Stimulated activated effector memory CD8-positive, alpha-beta T cell treated with anti-CD3 and anti-CD28 coated beads, Interleukin-12 subunit alpha, Interleukin-12 subunit beta, amount 100 ng/mL, for 72 hours (primary cell): ENCODE measurements at regions not wholly inside any gene's neighbourhood (a gene's known extent, or its start where the extent isn't known, plus 50 kb on each side); places are given as distances from the start of the nearest gene placed in this dataset.

Source experiments
- ATAC-seq: fragments of 150-1000 bp; cut with Tn5 transposase; 2 replicates; pipeline ENCODE4 v1.10.0; 2021
- DNase-seq, 2 donors: peaks; one replicate each; pipeline ENCODE4 v3.0.0; 2021 to 2022; ENCODE audit warnings: low spot score in 2 of 2
- H3K27ac Mint-ChIP-seq: one replicate; pipeline ENCODE4 v1.8.0; 2022; ENCODE audit warnings: mild to moderate bottlenecking, mixed read lengths
- H3K36me3 Mint-ChIP-seq: one replicate; pipeline ENCODE4 v1.8.0; 2022; ENCODE audit warnings: mild to moderate bottlenecking, mixed read lengths
- H3K4me1 Mint-ChIP-seq: one replicate; pipeline ENCODE4 v1.8.0; 2022; ENCODE audit warnings: mixed read lengths
- H3K4me3 Mint-ChIP-seq: one replicate; pipeline ENCODE4 v1.8.0; 2022; ENCODE audit warnings: mild to moderate bottlenecking, mixed read lengths
- H3K9me3 Mint-ChIP-seq: one replicate; pipeline ENCODE4 v1.8.0; 2022; ENCODE audit warnings: mixed read lengths

DNA sequence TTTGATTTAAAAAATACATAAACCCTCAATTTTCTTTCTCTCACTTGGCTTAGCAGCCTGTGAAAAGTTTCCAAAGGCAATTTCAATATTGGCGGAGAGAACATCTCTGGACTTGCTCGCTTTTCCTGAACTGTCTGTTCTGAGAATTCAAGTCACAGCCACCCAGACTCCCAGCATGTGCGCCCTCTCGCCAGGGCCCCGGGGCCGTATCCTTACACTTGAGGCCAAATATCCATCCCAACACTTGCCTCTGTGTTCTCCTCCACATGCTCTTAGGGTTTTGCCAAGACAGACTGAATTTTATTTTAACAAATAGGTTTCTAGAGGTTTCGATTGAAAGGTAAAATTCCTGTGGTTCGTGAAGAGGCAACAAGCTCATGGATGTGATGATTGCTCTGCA, 111.5 kb upstream of the GPR26 start:
- DNase-seq = peak in 1 of 2 donors; percentile 23

DNA sequence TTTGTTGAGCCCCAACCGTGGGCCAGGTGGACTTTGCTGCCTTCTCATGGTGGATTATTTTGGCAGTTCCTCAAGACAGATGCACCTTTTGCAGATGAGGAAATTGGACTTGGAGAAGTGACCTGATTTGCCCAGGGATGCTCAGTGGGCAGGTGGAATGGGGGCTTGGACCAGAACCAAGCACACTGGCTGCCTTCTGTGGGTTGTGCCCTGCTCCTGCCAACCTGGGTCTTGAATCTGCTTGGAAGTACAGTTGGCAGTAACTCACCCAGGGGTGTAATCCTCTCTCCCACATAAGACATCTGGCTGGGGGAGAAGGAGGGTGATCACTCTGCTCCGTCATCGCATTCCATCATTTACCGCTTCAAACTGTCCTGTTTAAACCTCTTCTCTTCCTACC, 110.5 kb upstream of the GPR26 start:
- H3K27ac Mint-ChIP-seq = no peak overlapping the region
- DNase-seq = peak in 1 of 2 donors; percentile 18
- H3K4me1 Mint-ChIP-seq = peaks cover 6% of the 10 kb centered on the region
- H3K4me3 Mint-ChIP-seq = no peak overlapping the region
- no peaks in the 10 kb centered on the region for H3K36me3 Mint-ChIP-seq
- ATAC-seq = no peak
- H3K9me3 Mint-ChIP-seq = no peaks in the 10 kb centered on the region

More for the DNA sequence above, 111.5 kb upstream of the GPR26 start:
- H3K36me3 Mint-ChIP-seq = no peaks in the 10 kb centered on the region
- peaks cover 5% of the 10 kb centered on the region for H3K4me1 Mint-ChIP-seq
- H3K4me3 Mint-ChIP-seq = no peak overlapping the region
- H3K27ac Mint-ChIP-seq = no peak overlapping the region
- ATAC-seq = no peak
- H3K9me3 Mint-ChIP-seq = no peaks in the 10 kb centered on the region

- Mint-ChIP-seq H3K4me3 (no peak overlapping the region), H3K9me3 (no peaks in the 10 kb centered on the region), H3K36me3 (no peaks in the 10 kb centered on the region), H3K4me1 (peaks cover 6% of the 10 kb centered on the region), H3K27ac (no peak overlapping the region)
- DNase-seq (peak in 1 of 2 donors; percentile 30), ATAC-seq (no peak)
Measured at GRCh38 chr10:123556049-123556448, 110.1 kb upstream of the GPR26 start.

DNA sequence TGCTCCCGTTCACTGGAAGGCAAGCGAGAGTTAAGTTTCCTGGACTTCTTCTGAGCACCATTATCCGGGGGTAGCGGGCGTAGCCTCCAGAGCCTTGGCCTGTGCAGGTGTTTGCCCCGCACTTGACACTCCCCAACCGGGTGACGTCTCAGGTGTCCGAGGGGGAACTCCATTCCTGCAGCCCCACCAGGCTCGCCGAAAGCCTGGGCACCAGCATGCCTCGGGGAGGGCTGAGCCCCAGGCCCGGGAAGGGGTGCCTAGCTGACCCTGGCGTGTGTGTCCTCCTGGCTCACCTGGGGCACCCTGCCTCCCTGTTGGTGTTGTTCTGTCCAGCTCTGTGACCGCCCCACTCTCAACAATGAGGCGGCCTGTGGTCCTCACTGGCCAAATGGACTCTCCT, 109.4 kb upstream of the GPR26 start:
- H3K4me3 Mint-ChIP-seq = no peak overlapping the region
- no peaks in the 10 kb centered on the region for H3K36me3 Mint-ChIP-seq
- ATAC-seq (no peak), DNase-seq (peak in 1 of 2 donors; percentile 33)
- no peaks in the 10 kb centered on the region for H3K9me3 Mint-ChIP-seq
- H3K4me1 Mint-ChIP-seq = peaks cover 6% of the 10 kb centered on the region
- H3K27ac Mint-ChIP-seq = no peak overlapping the region

DNA sequence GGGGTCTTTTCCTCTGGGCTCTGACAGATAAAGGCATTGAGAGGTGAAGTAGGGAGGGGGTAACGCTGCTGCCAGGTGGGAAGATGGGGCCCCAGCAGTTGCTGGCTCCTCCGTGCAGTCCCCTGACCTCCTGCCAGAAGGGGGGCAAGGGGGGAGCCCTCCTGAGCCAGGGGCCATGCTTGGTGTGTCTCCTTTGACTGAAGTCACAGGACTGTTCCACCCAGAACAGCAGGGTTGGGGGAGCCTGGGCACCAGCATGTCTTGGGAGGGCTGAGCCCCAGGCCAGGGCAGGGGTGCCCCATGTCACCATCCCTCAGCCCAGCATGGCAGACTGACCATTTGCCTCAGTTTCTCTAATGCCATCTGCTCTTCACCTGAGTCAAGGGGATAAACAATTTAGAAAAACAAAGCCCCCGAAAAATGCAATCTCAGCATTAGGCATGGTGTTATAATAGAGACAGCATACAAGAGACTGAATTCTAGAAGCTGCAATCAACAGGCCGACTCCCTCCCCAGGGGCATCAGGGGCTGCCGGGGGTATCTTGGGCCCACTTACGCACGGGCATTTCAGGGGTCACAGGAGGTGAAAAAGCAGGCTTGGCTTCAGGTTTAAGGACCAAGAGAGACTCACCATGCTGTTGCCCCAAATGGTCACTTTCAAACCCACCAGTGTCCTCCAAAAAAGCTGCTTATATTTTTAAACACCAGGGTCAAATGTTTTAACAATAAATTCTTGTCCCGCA, 108.6 kb upstream of the GPR26 start:
- DNase-seq = peak in 1 of 2 donors; percentile 32
- Mint-ChIP-seq H3K9me3 (no peaks in the 10 kb centered on the region), H3K27ac (peak overlapping the region; percentile 50), H3K4me1 (peaks cover 6% of the 10 kb centered on the region), H3K36me3 (no peaks in the 10 kb centered on the region), H3K4me3 (no peak overlapping the region)
- ATAC-seq = no peak

DNA sequence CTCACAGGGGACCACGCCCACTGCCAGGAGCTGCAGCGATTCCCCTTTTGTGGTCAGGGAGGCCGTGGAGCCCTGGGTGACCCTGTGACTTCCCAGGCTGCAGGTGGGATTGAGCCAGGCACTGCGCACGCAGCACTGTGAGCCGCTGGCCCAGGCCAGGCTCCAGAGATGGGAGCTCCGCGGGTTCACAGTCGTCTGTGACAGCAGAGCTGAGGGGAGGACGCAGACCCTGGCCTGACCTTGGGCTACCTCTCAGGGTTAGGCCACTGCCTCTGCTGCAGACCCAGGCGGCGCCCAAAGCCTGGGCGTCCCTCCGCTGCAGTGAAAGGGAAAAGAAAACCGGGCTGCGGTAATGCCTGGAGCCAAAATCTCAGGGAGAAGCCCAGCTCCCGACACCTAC, 107.5 kb upstream of the GPR26 start:
- peaks cover 6% of the 10 kb centered on the region for H3K4me1 Mint-ChIP-seq
- no peak overlapping the region for H3K4me3 Mint-ChIP-seq
- H3K9me3 Mint-ChIP-seq = no peaks in the 10 kb centered on the region
- DNase-seq = no peak
- H3K27ac Mint-ChIP-seq = peak overlapping the region; percentile 50
- H3K36me3 Mint-ChIP-seq = no peaks in the 10 kb centered on the region
- no peak for ATAC-seq

DNA sequence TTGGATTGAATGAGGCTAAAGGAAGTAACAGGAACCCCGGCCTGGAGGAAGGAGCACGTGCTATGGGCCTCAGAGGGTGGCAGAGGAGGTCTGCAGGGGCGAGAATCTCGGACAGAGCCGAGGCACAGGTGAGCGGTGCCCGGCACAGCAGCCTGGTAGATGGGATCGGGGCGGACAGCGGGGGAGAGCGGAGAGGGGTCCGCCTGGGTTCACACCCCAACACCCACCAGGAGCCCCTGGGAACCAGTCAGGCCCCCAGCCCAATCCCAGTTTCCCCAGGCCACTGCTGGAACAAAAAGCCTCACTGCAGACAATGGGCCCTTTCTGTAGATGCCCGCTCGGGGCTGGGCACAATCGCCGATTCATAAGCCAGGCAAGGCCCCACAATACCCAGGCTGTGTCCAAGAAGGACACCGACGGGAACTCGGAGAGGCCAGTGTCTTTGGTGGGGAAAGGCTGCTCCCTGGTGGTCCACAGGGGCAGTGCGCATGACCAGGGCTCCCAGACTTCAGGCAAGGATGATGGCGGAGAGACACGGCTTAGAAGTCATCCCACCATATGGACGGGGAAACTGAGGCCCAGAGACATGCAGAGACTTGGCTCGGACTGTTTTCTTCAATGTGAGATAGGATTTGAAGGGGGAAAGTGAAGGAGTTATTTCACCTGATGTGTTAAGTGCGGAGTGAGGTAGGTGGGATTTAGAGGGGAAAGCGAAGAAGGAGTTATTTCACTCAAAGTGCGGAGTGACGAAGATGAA, 106.9 kb upstream of the GPR26 start:
- Mint-ChIP-seq H3K4me3 (no peak overlapping the region), H3K4me1 (peaks cover 6% of the 10 kb centered on the region), H3K27ac (no peak overlapping the region), H3K9me3 (no peaks in the 10 kb centered on the region), H3K36me3 (no peaks in the 10 kb centered on the region)
- ATAC-seq (peak; percentile 52), DNase-seq (peak; percentile 49 to 83)

DNA sequence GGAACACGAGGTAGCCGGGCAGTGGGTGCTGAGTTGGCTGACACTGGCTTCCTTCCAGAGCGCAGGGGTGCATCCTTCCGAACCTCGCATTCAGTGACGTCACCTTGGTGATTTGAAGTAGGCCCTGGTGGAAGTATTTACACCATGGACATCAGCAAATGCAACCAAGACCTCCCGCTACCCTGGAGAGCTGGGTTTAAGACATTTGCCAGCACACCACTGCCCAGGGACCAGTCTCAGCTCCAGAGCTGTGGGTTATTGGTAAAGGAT, 106.4 kb upstream of the GPR26 start:
- H3K4me3 Mint-ChIP-seq = no peak overlapping the region

DNA sequence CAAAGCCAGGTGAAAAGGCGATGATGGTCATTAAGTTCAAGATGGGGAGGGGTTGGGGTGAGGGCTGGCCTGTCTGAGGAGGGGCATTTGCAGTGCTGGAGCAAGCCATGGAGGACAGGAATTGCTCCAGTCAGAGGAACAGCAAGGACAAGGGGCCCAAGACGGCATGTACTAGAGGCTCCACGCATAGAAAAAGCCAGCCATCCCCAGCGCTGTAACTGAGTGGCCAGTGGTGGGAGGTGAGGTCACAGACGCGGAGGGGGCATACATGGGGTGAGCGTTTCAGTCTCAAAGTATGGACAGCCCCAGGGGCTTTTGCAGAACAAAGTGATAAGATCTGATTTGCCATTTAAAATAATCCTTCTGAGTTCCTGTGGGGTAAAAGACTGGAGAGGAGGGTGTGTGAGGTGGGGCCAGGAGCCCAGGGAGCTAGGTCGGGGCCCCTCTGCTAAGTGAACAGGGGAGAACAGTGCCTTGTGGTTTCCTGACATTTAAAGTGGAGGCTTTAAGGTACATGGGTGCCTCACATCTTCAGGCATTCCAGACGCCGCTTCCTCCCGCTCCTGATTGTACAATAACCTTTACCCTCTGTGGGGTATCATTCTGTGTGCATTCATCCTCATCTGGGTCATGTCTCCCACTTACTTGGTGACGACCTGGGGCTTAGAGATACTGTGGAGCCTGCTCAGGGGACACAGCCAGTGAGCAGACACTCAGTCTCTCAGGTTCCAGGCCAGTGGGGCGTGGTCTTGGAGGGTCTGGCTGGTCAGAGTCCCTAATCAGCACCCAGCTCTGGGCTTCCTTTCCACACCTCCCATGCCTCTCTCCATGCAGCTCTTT, 105.6 kb upstream of the GPR26 start:
- Mint-ChIP-seq H3K4me1 (peaks cover 6% of the 10 kb centered on the region), H3K4me3 (no peak overlapping the region), H3K9me3 (no peaks in the 10 kb centered on the region), H3K27ac (no peak overlapping the region), H3K36me3 (no peaks in the 10 kb centered on the region)
- DNase-seq = no peak
- no peak for ATAC-seq

More for the DNA sequence above, 106.4 kb upstream of the GPR26 start:
- ATAC-seq (no peak), DNase-seq (no peak)
- no peaks in the 10 kb centered on the region for H3K9me3 Mint-ChIP-seq
- no peaks in the 10 kb centered on the region for H3K36me3 Mint-ChIP-seq
- no peak overlapping the region for H3K27ac Mint-ChIP-seq
- peaks cover 6% of the 10 kb centered on the region for H3K4me1 Mint-ChIP-seq

DNA sequence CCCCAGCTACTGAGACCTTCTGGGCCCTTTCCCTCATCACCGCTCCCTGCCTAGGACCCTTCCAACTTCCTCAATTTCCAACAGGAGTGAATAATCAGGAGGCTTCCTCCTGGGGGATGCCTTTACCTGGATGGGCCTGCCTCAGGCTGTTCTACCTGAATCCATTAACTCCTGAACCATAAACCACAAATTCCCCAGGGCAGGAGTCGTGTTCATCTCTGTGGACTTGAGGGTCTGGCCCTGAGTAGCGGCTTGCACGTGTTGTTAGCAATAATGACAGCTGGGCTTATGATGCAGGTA, 105.1 kb upstream of the GPR26 start:
- no peak overlapping the region for H3K4me3 Mint-ChIP-seq
- H3K4me1 Mint-ChIP-seq = peaks cover 6% of the 10 kb centered on the region
- DNase-seq (no peak), ATAC-seq (no peak)
- no peak overlapping the region for H3K27ac Mint-ChIP-seq
- H3K36me3 Mint-ChIP-seq = no peaks in the 10 kb centered on the region
- H3K9me3 Mint-ChIP-seq = no peaks in the 10 kb centered on the region

DNA sequence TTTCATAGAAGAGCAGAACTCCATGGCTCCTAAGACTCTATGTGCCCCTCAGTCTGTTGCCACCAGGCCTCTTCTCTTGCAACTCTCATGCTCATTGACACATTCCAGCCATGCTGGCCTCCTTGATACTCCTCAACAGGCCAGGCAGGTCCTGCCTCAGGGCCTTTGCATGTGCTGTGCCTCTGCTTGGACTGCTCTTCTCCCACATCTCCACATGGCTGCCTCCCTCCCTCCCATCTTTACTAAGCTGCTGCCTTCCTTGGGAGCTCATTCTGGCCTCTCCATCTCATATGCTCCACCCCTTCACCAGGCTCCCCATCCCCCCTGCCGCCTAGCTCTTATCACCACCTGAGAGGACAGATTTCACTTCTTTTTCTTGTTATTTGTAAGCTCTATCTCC, 103.8 kb upstream of the GPR26 start:
- Mint-ChIP-seq H3K9me3 (no peaks in the 10 kb centered on the region), H3K36me3 (no peaks in the 10 kb centered on the region), H3K4me1 (peaks cover 6% of the 10 kb centered on the region), H3K4me3 (no peak overlapping the region), H3K27ac (no peak overlapping the region)
- DNase-seq (no peak), ATAC-seq (no peak)

- no peaks in the 10 kb centered on the region for H3K9me3 Mint-ChIP-seq
- no peaks in the 10 kb centered on the region for H3K36me3 Mint-ChIP-seq
- no peak overlapping the region for H3K27ac Mint-ChIP-seq
- DNase-seq (no peak), ATAC-seq (no peak)
- peaks cover 6% of the 10 kb centered on the region for H3K4me1 Mint-ChIP-seq
- no peak overlapping the region for H3K4me3 Mint-ChIP-seq
Measured at GRCh38 chr10:123562811-123563580, 103.2 kb upstream of the GPR26 start.

- ATAC-seq (no peak), DNase-seq (no peak)
- no peaks in the 10 kb centered on the region for H3K9me3 Mint-ChIP-seq
- peaks cover 6% of the 10 kb centered on the region for H3K4me1 Mint-ChIP-seq
- no peak overlapping the region for H3K4me3 Mint-ChIP-seq
- H3K36me3 Mint-ChIP-seq = no peaks in the 10 kb centered on the region
- no peak overlapping the region for H3K27ac Mint-ChIP-seq
Measured at GRCh38 chr10:123563581-123563855, 102.6 kb upstream of the GPR26 start.

DNA sequence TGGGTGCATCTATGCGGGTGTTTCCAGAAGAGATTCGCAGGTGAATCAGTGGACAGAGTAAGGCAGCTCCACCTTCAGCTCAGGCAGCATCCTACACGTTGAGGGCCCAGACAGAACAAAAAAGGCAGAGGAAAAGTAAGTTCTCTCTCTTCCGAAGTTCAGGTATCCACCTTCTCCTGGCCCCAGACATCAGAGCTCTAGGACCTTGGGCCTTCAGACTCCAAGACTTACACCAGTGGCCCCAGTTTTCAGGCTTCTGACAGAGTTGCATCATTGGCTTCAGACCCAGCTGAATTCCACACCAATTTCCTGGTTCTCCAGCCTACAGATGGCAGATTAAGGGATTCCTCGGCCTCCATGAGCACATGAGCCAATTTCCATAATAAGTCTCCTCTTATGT, 102.2 kb upstream of the GPR26 start:
- no peak overlapping the region for H3K27ac Mint-ChIP-seq
- no peaks in the 10 kb centered on the region for H3K36me3 Mint-ChIP-seq
- no peak overlapping the region for H3K4me3 Mint-ChIP-seq
- ATAC-seq (no peak), DNase-seq (no peak)
- H3K9me3 Mint-ChIP-seq = no peaks in the 10 kb centered on the region
- H3K4me1 Mint-ChIP-seq = peaks cover 6% of the 10 kb centered on the region

- Mint-ChIP-seq H3K4me1 (peaks cover under 1% of the 10 kb centered on the region), H3K27ac (no peak overlapping the region), H3K4me3 (no peak overlapping the region), H3K36me3 (no peaks in the 10 kb centered on the region), H3K9me3 (no peaks in the 10 kb centered on the region)
- ATAC-seq (no peak), DNase-seq (no peak)
Measured at GRCh38 chr10:123564631-123565030, 101.5 kb upstream of the GPR26 start.
